DND-41 (cell line): ENCODE measurements at regions not wholly inside any gene's neighbourhood (a gene's known extent, or its start where the extent isn't known, plus 50 kb on each side); places are given as distances from the start of the nearest gene placed in this dataset.

Experiments
- ATAC-seq: fragments of 200-7000 bp; cut with Tn5 transposase; 3 replicates; pipeline ENCODE4 v1.9.1; 2021; ENCODE audit warnings: low read depth; ENCODE audit not compliant: insufficient read depth
- DNase-seq: peaks from one replicate; pipeline ENCODE4 v3.0.0-alpha.2; 2020
- H2AFZ ChIP-seq: 2 replicates; pipeline ENCODE4 v1.6.0; 2012; ENCODE audit warnings: low read depth, low read length
- H3K27ac ChIP-seq: 2 replicates; pipeline ENCODE4 v1.5.1; 2012; ENCODE audit warnings: low read length, inconsistent platforms
- H3K27me3 ChIP-seq: fragments of 200-600 bp; sonication (generic); 2 replicates; pipeline ENCODE4 v1.6.0; 2012; ENCODE audit warnings: low read length, mild to moderate bottlenecking, inconsistent platforms; ENCODE audit not compliant: insufficient read depth, poor library complexity
- H3K36me3 ChIP-seq: 2 replicates; pipeline ENCODE4 v1.5.1; 2012; ENCODE audit warnings: low read length, inconsistent platforms; ENCODE audit not compliant: insufficient read depth
- H3K4me1 ChIP-seq: 2 replicates; pipeline ENCODE4 v1.5.1; 2012; ENCODE audit warnings: mild to moderate bottlenecking, low read length; ENCODE audit not compliant: insufficient read depth
- H3K4me2 ChIP-seq: 2 replicates; pipeline ENCODE4 v1.6.0; 2012; ENCODE audit warnings: mild to moderate bottlenecking, moderate library complexity, low read length, inconsistent platforms; ENCODE audit not compliant: insufficient read depth
- H3K4me3 ChIP-seq, 2 experiments: fragments of 200-600 bp in 1 of 2; shearing (Covaris generic) in 1 of 2; 2 replicates each; pipeline ENCODE4 v1.5.1; 2012 to 2016; ENCODE audit warnings: inconsistent platforms in 2 of 2, low read length in 2 of 2, mild to moderate bottlenecking in 2 of 2, low read depth in 1 of 2, moderate library complexity in 1 of 2
- H3K79me2 ChIP-seq: 2 replicates; pipeline ENCODE4 v1.6.0; 2012; ENCODE audit warnings: low read length, inconsistent platforms; ENCODE audit not compliant: insufficient read depth
- H3K9ac ChIP-seq: 2 replicates; pipeline ENCODE4 v1.6.0; 2012; ENCODE audit warnings: low read depth, mild to moderate bottlenecking, inconsistent platforms, low read length, moderate library complexity
- H3K9me3 ChIP-seq: 2 replicates; pipeline ENCODE4 v1.5.1; 2012; ENCODE audit warnings: low read length, moderate library complexity, mild to moderate bottlenecking, inconsistent platforms; ENCODE audit not compliant: insufficient read depth, severe bottlenecking
- H4K20me1 ChIP-seq: 2 replicates; pipeline ENCODE4 v1.6.0; 2012; ENCODE audit warnings: low read length; ENCODE audit not compliant: insufficient read depth
- CTCF ChIP-seq: IDR thresholded peaks from 2 replicates; pipeline ENCODE4 v1.5.1; 2012; ENCODE audit warnings: borderline replicate concordance, low read length, moderate library complexity, mild to moderate bottlenecking; ENCODE audit not compliant: poor library complexity, severe bottlenecking; ENCODE audit errors: extremely low read depth
- EZH2 ChIP-seq: IDR thresholded peaks from 3 replicates; pipeline ENCODE4 v1.6.1; 2012; ENCODE audit warnings: borderline replicate concordance, low read depth, mild to moderate bottlenecking, moderate library complexity, low read length, inconsistent platforms; ENCODE audit not compliant: severe bottlenecking

GRCh38 chr1:81613803-81614202, 186.9 kb upstream of the ADGRL2 start:
- Histone ChIP-seq H2AFZ (no peak overlapping the region), H3K4me1 (no peaks in the 10 kb centered on the region), H3K4me3 (no peak overlapping the region), H3K36me3 (no peaks in the 10 kb centered on the region), H3K27me3 (no peaks in the 10 kb centered on the region), H3K4me2 (no peak overlapping the region), H3K79me2 (no peaks in the 10 kb centered on the region), H3K27ac (no peak overlapping the region), H4K20me1 (no peaks in the 10 kb centered on the region), H3K9ac (no peak overlapping the region), H3K9me3 (peaks cover 6% of the 10 kb centered on the region)
- ATAC-seq (no peak), DNase-seq (no peak)
- no peak for TF ChIP-seq CTCF
- TF ChIP-seq EZH2, result no peak

- H3K4me2 ChIP-seq, result no peak overlapping the region
- ATAC-seq, result no peak
Observed at GRCh38 chr1:81607924-81608323, 192.8 kb upstream of the ADGRL2 start.

GRCh38 chr1:81607086-81607485, 193.6 kb upstream of the ADGRL2 start:
- H3K9me3 ChIP-seq, result no peaks in the 10 kb centered on the region
- H2AFZ ChIP-seq, result no peak overlapping the region
- H3K9ac ChIP-seq, result no peak overlapping the region
- no peaks in the 10 kb centered on the region for H3K36me3 ChIP-seq
- no peak for DNase-seq
- TF ChIP-seq EZH2 (no peak), CTCF (no peak)
- ATAC-seq, result no peak
- H4K20me1 ChIP-seq, result no peaks in the 10 kb centered on the region
- no peaks in the 10 kb centered on the region for H3K27me3 ChIP-seq
- H3K27ac ChIP-seq, result no peak overlapping the region
- no peak overlapping the region for H3K4me2 ChIP-seq
- no peaks in the 10 kb centered on the region for H3K4me1 ChIP-seq
- H3K79me2 ChIP-seq, result no peaks in the 10 kb centered on the region
- H3K4me3 ChIP-seq, result no peak overlapping the region

More at GRCh38 chr1:81607924-81608323, 192.8 kb upstream of the ADGRL2 start:
- no peaks in the 10 kb centered on the region for H4K20me1 ChIP-seq
- no peak overlapping the region for H3K4me3 ChIP-seq
- H3K79me2 ChIP-seq, result no peaks in the 10 kb centered on the region
- H3K27ac ChIP-seq, result no peak overlapping the region
- no peaks in the 10 kb centered on the region for H3K4me1 ChIP-seq
- no peak overlapping the region for H3K9ac ChIP-seq
- H3K9me3 ChIP-seq, result no peaks in the 10 kb centered on the region
- no peaks in the 10 kb centered on the region for H3K27me3 ChIP-seq
- no peak for TF ChIP-seq EZH2
- no peak for TF ChIP-seq CTCF
- H3K36me3 ChIP-seq, result no peaks in the 10 kb centered on the region
- DNase-seq, result no peak
- no peak overlapping the region for H2AFZ ChIP-seq

DNA sequence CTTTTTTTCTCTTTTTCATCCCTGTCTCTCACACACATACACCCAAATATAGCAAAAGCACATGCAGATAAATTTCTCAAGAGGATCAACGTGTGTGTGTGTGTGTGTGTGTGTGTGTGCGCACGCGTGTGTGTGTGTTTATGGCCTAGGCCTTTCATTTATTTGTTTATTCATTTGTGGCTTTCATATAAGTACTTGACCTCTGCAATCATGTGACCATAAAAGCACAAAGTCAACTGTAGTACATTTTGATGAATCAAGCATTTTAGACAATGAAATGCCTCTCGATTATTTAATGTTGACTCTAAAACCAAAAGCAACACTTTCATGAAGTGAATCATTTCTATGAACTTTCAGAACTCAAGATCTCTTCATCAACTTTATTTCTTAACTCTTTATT, 194.1 kb upstream of the ADGRL2 start:
- TF ChIP-seq CTCF, result no peak
- no peak for TF ChIP-seq EZH2
- no peaks in the 10 kb centered on the region for H3K27me3 ChIP-seq
- DNase-seq (no peak), ATAC-seq (no peak)
- no peak overlapping the region for H3K4me3 ChIP-seq
- no peak overlapping the region for H3K9ac ChIP-seq
- no peaks in the 10 kb centered on the region for H3K79me2 ChIP-seq
- no peak overlapping the region for H3K4me2 ChIP-seq
- H3K9me3 ChIP-seq, result no peaks in the 10 kb centered on the region
- H3K36me3 ChIP-seq, result no peaks in the 10 kb centered on the region
- no peak overlapping the region for H2AFZ ChIP-seq
- H3K4me1 ChIP-seq, result no peaks in the 10 kb centered on the region
- no peaks in the 10 kb centered on the region for H4K20me1 ChIP-seq
- no peak overlapping the region for H3K27ac ChIP-seq
